ENCODE measurements at regions not wholly inside any gene's neighbourhood (a gene's known extent, or its start where the extent isn't known, plus 50 kb on each side); places are given as distances from the start of the nearest gene placed in this dataset.
"Not testable (repeated sequence)": the region's sequence is repeated elsewhere in the genome, so short reads cannot be mapped to it uniquely, and the experiment has no call there.

- H3K4me1 ChIP-seq: peaks cover 32% of the 10 kb centered on the region
- H3K9ac ChIP-seq: no peak overlapping the region
- TF ChIP-seq Cebpa-rat (IDR thresholded peaks at IDR 0.05): no peak
- no peaks in the 10 kb centered on the region for H4K20me1 ChIP-seq
- peaks cover 12% of the 10 kb centered on the region for H3K9me3 ChIP-seq
- H3K4me3 ChIP-seq: no peak overlapping the region
- peak overlapping the region; percentile 29 for H3K4me2 ChIP-seq
- H3K36me3 ChIP-seq: no peaks in the 10 kb centered on the region
- no peak overlapping the region for H3K27ac ChIP-seq
- no peaks in the 10 kb centered on the region for H3K27me3 ChIP-seq
These were observed 257.0 kb upstream of the RGMA start for GRCh38 chr15:93345981-93346380.

GRCh38 chr15:93343402-93343801, 254.4 kb upstream of the RGMA start:
- H3K4me1 ChIP-seq: peaks cover 35% of the 10 kb centered on the region
- H3K36me3 ChIP-seq, H3K4me2 ChIP-seq, H3K27me3 ChIP-seq, H3K9me3 ChIP-seq, H4K20me1 ChIP-seq, H3K27ac ChIP-seq, H3K9ac ChIP-seq, H3K4me3 ChIP-seq: not testable (repeated sequence)

- no peak for TF ChIP-seq Cebpa-rat (IDR thresholded peaks at IDR 0.05)
- H3K27ac ChIP-seq: peak overlapping the region; percentile 73
- peak overlapping the region; percentile 69 for H3K4me2 ChIP-seq
- peaks cover 5% of the 10 kb centered on the region for H3K9me3 ChIP-seq
- H3K36me3 ChIP-seq: no peaks in the 10 kb centered on the region
- no peak overlapping the region for H3K4me3 ChIP-seq
- peaks cover 29% of the 10 kb centered on the region for H3K4me1 ChIP-seq
- H3K27me3 ChIP-seq: no peaks in the 10 kb centered on the region
- no peak overlapping the region for H3K9ac ChIP-seq
- no peaks in the 10 kb centered on the region for H4K20me1 ChIP-seq
These were observed 252.2 kb upstream of the RGMA start for GRCh38 chr15:93341164-93341563.

GRCh38 chr15:93340406-93340805, 251.4 kb upstream of the RGMA start:
- peaks cover 11% of the 10 kb centered on the region for H3K9me3 ChIP-seq
- H3K27ac ChIP-seq: no peak overlapping the region
- H3K4me2 ChIP-seq: no peak overlapping the region
- H3K27me3 ChIP-seq: no peaks in the 10 kb centered on the region
- no peak overlapping the region for H3K4me3 ChIP-seq
- no peaks in the 10 kb centered on the region for H3K36me3 ChIP-seq
- H3K4me1 ChIP-seq: peaks cover 21% of the 10 kb centered on the region
- no peaks in the 10 kb centered on the region for H4K20me1 ChIP-seq
- TF ChIP-seq Cebpa-rat (IDR thresholded peaks at IDR 0.05): no peak
- no peak overlapping the region for H3K9ac ChIP-seq

GRCh38 chr15:93333796-93334195, 244.8 kb upstream of the RGMA start:
- H3K4me2 ChIP-seq: peak overlapping the region; percentile 15; the same call in 1 of the 2 replicates
- no peak for TF ChIP-seq Cebpa-rat (IDR thresholded peaks at IDR 0.05)
- H3K4me1 ChIP-seq: peaks cover 22% of the 10 kb centered on the region
- peaks cover 11% of the 10 kb centered on the region; the same call in 1 of the 2 replicates for H3K9me3 ChIP-seq
- H3K27me3 ChIP-seq: no peaks in the 10 kb centered on the region
- no peaks in the 10 kb centered on the region for H3K36me3 ChIP-seq
- no peaks in the 10 kb centered on the region for H4K20me1 ChIP-seq
- H3K9ac ChIP-seq: no peak overlapping the region
- no peak overlapping the region for H3K4me3 ChIP-seq
- H3K27ac ChIP-seq: no peak overlapping the region

- H3K36me3 ChIP-seq, H3K27me3 ChIP-seq: not testable (repeated sequence)
These were observed 244.1 kb upstream of the RGMA start for GRCh38 chr15:93333126-93333525.

GRCh38 chr15:93332168-93332553, 243.2 kb upstream of the RGMA start:
- peak overlapping the region; percentile 38; the same call in 1 of the 2 replicates for H3K9ac ChIP-seq
- peak overlapping the region; percentile 63 for H3K4me2 ChIP-seq
- H3K27me3 ChIP-seq: no peaks in the 10 kb centered on the region
- peaks cover 22% of the 10 kb centered on the region for H3K4me1 ChIP-seq
- no peaks in the 10 kb centered on the region for H4K20me1 ChIP-seq
- H3K4me3 ChIP-seq: no peak overlapping the region
- peaks cover 11% of the 10 kb centered on the region; the same call in 1 of the 2 replicates for H3K9me3 ChIP-seq
- no peak for TF ChIP-seq Cebpa-rat (IDR thresholded peaks at IDR 0.05)
- H3K27ac ChIP-seq: peak overlapping the region; percentile 50
- no peaks in the 10 kb centered on the region for H3K36me3 ChIP-seq

More at GRCh38 chr15:93333126-93333525, 244.1 kb upstream of the RGMA start:
- H3K9me3 ChIP-seq: peaks cover 11% of the 10 kb centered on the region; the same call in 1 of the 2 replicates
- not testable (repeated sequence) for H3K4me2 ChIP-seq, H4K20me1 ChIP-seq, H3K9ac ChIP-seq, H3K4me3 ChIP-seq, H3K27ac ChIP-seq
- peaks cover 22% of the 10 kb centered on the region for H3K4me1 ChIP-seq

GRCh38 chr15:93331545-93332167, 242.6 kb upstream of the RGMA start:
- peak overlapping the region; percentile 63 for H3K4me2 ChIP-seq
- H3K4me1 ChIP-seq: peaks cover 27% of the 10 kb centered on the region
- H3K36me3 ChIP-seq: no peaks in the 10 kb centered on the region
- H4K20me1 ChIP-seq: no peaks in the 10 kb centered on the region
- no peaks in the 10 kb centered on the region for H3K27me3 ChIP-seq
- 0 out of 2 replicates have a peak overlapping the region, but pooled peaks have one; percentile 38 for H3K9ac ChIP-seq
- H3K27ac ChIP-seq: peak overlapping the region; percentile 50
- H3K4me3 ChIP-seq: no peak overlapping the region
- H3K9me3 ChIP-seq: peaks cover 11% of the 10 kb centered on the region; the same call in 1 of the 2 replicates
- no peak for TF ChIP-seq Cebpa-rat (IDR thresholded peaks at IDR 0.05)

GRCh38 chr15:93330912-93331544, 242.0 kb upstream of the RGMA start:
- H3K9ac ChIP-seq: no peak overlapping the region

GRCh38 chr15:93327364-93327763, 238.4 kb upstream of the RGMA start:
- no peaks in the 10 kb centered on the region for H3K36me3 ChIP-seq

More at GRCh38 chr15:93330912-93331544, 242.0 kb upstream of the RGMA start:
- Histone ChIP-seq H3K9me3 (peaks cover 5% of the 10 kb centered on the region; the same call in 1 of the 2 replicates), H3K4me1 (peaks cover 34% of the 10 kb centered on the region), H4K20me1 (no peaks in the 10 kb centered on the region), H3K36me3 (no peaks in the 10 kb centered on the region), H3K27ac (peak overlapping the region; percentile 32; the same call in 1 of the 2 replicates), H3K4me3 (no peak overlapping the region), H3K4me2 (peak overlapping the region; percentile 63), H3K27me3 (no peaks in the 10 kb centered on the region)
- TF ChIP-seq Cebpa-rat (IDR thresholded peaks at IDR 0.05): no peak

More at GRCh38 chr15:93327364-93327763, 238.4 kb upstream of the RGMA start:
- Histone ChIP-seq H3K27ac (no peak overlapping the region), H4K20me1 (no peaks in the 10 kb centered on the region), H3K4me2 (no peak overlapping the region), H3K9ac (no peak overlapping the region), H3K4me3 (no peak overlapping the region), H3K27me3 (no peaks in the 10 kb centered on the region), H3K9me3 (no peaks in the 10 kb centered on the region), H3K4me1 (peaks cover 28% of the 10 kb centered on the region)
- TF ChIP-seq Cebpa-rat (IDR thresholded peaks at IDR 0.05): no peak
